ENCODE measurements at regions not wholly inside any gene's neighbourhood (a gene's known extent, or its start where the extent isn't known, plus 50 kb on each side); places are given as distances from the start of the nearest gene placed in this dataset.
A peak's percentile ranks its signal among the peaks of the same experiment; 100 is the strongest.

GRCh38 chr2:23137166-23137565, 247.8 kb upstream of the KLHL29 start:
- BruUV-seq (replicated peaks): no TSS peak
- DNase-seq: no peak
- no peaks in the 10 kb centered on the region for H3K27me3 ChIP-seq (replicated peaks; ENCODE audit: control insufficient read depth, insufficient read depth, low read length)
- no peak for TF ChIP-seq CTCF (IDR thresholded peaks at IDR 0.05; ENCODE audit: insufficient read depth in 1 of 2, low read depth in 1 of 2, low read length in 1 of 2, severe bottlenecking in 1 of 2, unreplicated experiment in 1 of 2)
- no peaks in the 10 kb centered on the region for H3K4me1 Mint-ChIP-seq (ENCODE audit: low read depth, unreplicated experiment)
- ChIA-PET CTCF (no interaction called here), POLR2A (no interaction called here)
- peaks cover 13% of the 10 kb centered on the region for H3K27me3 Mint-ChIP-seq (ENCODE audit: insufficient read depth, unreplicated experiment)
- no peaks in the 10 kb centered on the region for H3K9me3 Mint-ChIP-seq (ENCODE audit: unreplicated experiment)
- no peaks in the 10 kb centered on the region for H3K4me1 ChIP-seq
- H3K9me3 ChIP-seq: no peaks in the 10 kb centered on the region
- no peak overlapping the region for H3K27ac Mint-ChIP-seq (ENCODE audit: unreplicated experiment)
- H3K36me3 ChIP-seq (ENCODE audit: control insufficient read depth, insufficient read depth, low read length): no peaks in the 10 kb centered on the region
- H3K36me3 Mint-ChIP-seq (ENCODE audit: insufficient read depth, unreplicated experiment): no peaks in the 10 kb centered on the region
- no peak overlapping the region for H3K4me3 Mint-ChIP-seq (ENCODE audit: unreplicated experiment)
- H3K4me3 ChIP-seq (ENCODE audit: low read depth, low read length): no peak overlapping the region
- intact Hi-C loops (cut with micrococcal nuclease; ENCODE audit: unreplicated experiment): no loop called here

- Mint-ChIP-seq H3K27me3 (ENCODE audit: insufficient read depth, unreplicated experiment) (peaks cover 13% of the 10 kb centered on the region), H3K4me1 (ENCODE audit: low read depth, unreplicated experiment) (no peaks in the 10 kb centered on the region), H3K27ac (ENCODE audit: unreplicated experiment) (no peak overlapping the region), H3K4me3 (ENCODE audit: unreplicated experiment) (no peak overlapping the region), H3K36me3 (ENCODE audit: insufficient read depth, unreplicated experiment) (no peaks in the 10 kb centered on the region), H3K9me3 (ENCODE audit: unreplicated experiment) (no peaks in the 10 kb centered on the region)
- CTCF ChIA-PET: no interaction called here
- Histone ChIP-seq H3K27me3 (replicated peaks; ENCODE audit: control insufficient read depth, insufficient read depth, low read length) (no peaks in the 10 kb centered on the region), H3K9me3 (no peaks in the 10 kb centered on the region), H3K36me3 (ENCODE audit: control insufficient read depth, insufficient read depth, low read length) (no peaks in the 10 kb centered on the region), H3K4me1 (no peaks in the 10 kb centered on the region), H3K4me3 (ENCODE audit: low read depth, low read length) (no peak overlapping the region)
- DNase-seq: no peak
- no peak for TF ChIP-seq CTCF (IDR thresholded peaks at IDR 0.05; ENCODE audit: insufficient read depth in 1 of 2, low read depth in 1 of 2, low read length in 1 of 2, severe bottlenecking in 1 of 2, unreplicated experiment in 1 of 2)
- intact Hi-C loops (cut with micrococcal nuclease; ENCODE audit: unreplicated experiment): no loop called here
- no TSS peak for BruUV-seq (replicated peaks)
- POLR2A ChIA-PET: no interaction called here
Observed at GRCh38 chr2:23138701-23139100, 246.3 kb upstream of the KLHL29 start.

- Mint-ChIP-seq H3K4me1 (ENCODE audit: low read depth, unreplicated experiment) (no peaks in the 10 kb centered on the region), H3K36me3 (ENCODE audit: insufficient read depth, unreplicated experiment) (no peaks in the 10 kb centered on the region), H3K27me3 (ENCODE audit: insufficient read depth, unreplicated experiment) (peaks cover 5% of the 10 kb centered on the region), H3K4me3 (ENCODE audit: unreplicated experiment) (no peak overlapping the region), H3K9me3 (ENCODE audit: unreplicated experiment) (no peaks in the 10 kb centered on the region), H3K27ac (ENCODE audit: unreplicated experiment) (no peak overlapping the region)
- DNase-seq: no peak
- Histone ChIP-seq H3K4me3 (ENCODE audit: low read depth, low read length) (no peak overlapping the region), H3K9me3 (no peaks in the 10 kb centered on the region), H3K36me3 (ENCODE audit: control insufficient read depth, insufficient read depth, low read length) (no peaks in the 10 kb centered on the region), H3K27me3 (replicated peaks; ENCODE audit: control insufficient read depth, insufficient read depth, low read length) (no peaks in the 10 kb centered on the region), H3K4me1 (no peaks in the 10 kb centered on the region)
- peak in 1 of 2 experiments; percentile 23 for TF ChIP-seq CTCF (IDR thresholded peaks at IDR 0.05; ENCODE audit: insufficient read depth in 1 of 2, low read depth in 1 of 2, low read length in 1 of 2, severe bottlenecking in 1 of 2, unreplicated experiment in 1 of 2)
- intact Hi-C loops (cut with micrococcal nuclease; ENCODE audit: unreplicated experiment): loop anchor here (1.0 to 5.0 kb wide), 2 partner anchors 206 to 317 kb away; no protein-coding TSS in a partner anchor
- CTCF ChIA-PET: no interaction called here
- POLR2A ChIA-PET: no interaction called here
- BruUV-seq (replicated peaks): no TSS peak
Observed at GRCh38 chr2:23145460-23145859, 239.5 kb upstream of the KLHL29 start.

Measured in Caco-2 (cell line).